Activated CD4-positive, alpha-beta T cell treated with anti-CD3 and anti-CD28 coated beads for 36 hours (primary cell): ENCODE measurements at regions not wholly inside any gene's neighbourhood (a gene's known extent, or its start where the extent isn't known, plus 50 kb on each side); places are given as distances from the start of the nearest gene placed in this dataset.
"Not testable (repeated sequence)": the region's sequence is repeated elsewhere in the genome, so short reads cannot be mapped to it uniquely, and the experiment has no call there.

ENCODE experiments used
- ATAC-seq: fragments of 200-7000 bp; cut with Tn5 transposase; one replicate; pipeline ENCODE4 v1.10.0; 2021; ENCODE audit warnings: mild to moderate bottlenecking, moderate library complexity
- CTCF ChIA-PET: fragments of 350-600 bp; sonication (Branson Sonifier 250); formaldehyde crosslinking; loops from one replicate; lab custom pipeline; 2021; ENCODE audit warnings: antibody characterized with exemption; lab: Charles Lee
- POLR2A ChIA-PET: fragments of 350-600 bp; sonication (Branson Sonifier 250); formaldehyde crosslinking; loops from one replicate; lab custom pipeline; 2021; ENCODE audit warnings: antibody characterized with exemption, inconsistent platforms; lab: Charles Lee
- DNase-seq: peaks from one replicate; pipeline ENCODE4 v3.0.0-alpha.2; 2020
- H3K27ac Mint-ChIP-seq: one replicate; pipeline ENCODE4 v1.8.0; 2021; ENCODE audit warnings: mixed read lengths
- H3K27me3 Mint-ChIP-seq: one replicate; pipeline ENCODE4 v1.8.0; 2021; ENCODE audit warnings: mixed read lengths
- H3K36me3 Mint-ChIP-seq: one replicate; pipeline ENCODE4 v1.8.0; 2021; ENCODE audit warnings: low read depth, mixed read lengths
- H3K4me1 Mint-ChIP-seq: one replicate; pipeline ENCODE4 v1.8.0; 2021; ENCODE audit warnings: mixed read lengths
- H3K4me3 Mint-ChIP-seq: one replicate; pipeline ENCODE4 v1.8.0; 2021; ENCODE audit warnings: mild to moderate bottlenecking, moderate library complexity, mixed read lengths
- H3K9me3 Mint-ChIP-seq: one replicate; pipeline ENCODE4 v1.8.0; 2021; ENCODE audit warnings: low read depth, mixed read lengths
- intact Hi-C, 2 experiments: fragments of 100-400 bp; cut with DNase I in 1 of 2; cut with micrococcal nuclease in 1 of 2; formaldehyde crosslinking; loops; one replicate each; pipeline versions ENCODE4 v1.14.2 to v1.15.1; 2022 to 2024; cut with DNase I, micrococcal nuclease

DNA sequence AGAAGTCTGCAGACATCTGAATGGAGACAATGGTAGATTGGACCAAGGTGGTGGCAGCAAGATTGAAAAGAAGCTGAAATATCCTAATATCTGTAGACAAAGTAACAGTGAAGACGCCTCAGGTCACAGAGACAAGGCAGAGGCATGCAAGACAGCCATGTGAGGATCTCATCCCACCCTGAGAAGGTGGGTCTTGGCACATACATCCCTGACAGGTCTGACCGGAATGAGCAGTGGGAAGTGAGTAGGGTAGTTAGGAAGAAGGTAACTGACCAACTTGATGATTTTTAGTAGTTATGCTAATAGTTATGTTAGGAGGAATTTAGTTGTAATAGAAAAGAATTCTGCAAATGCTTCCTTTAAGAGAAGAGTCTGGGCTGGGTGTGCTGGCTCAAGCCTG, 229.6 kb downstream of the NDUFS4 start:
- ATAC-seq (no peak), DNase-seq (no peak)
- Mint-ChIP-seq H3K9me3 (peaks cover 2% of the 10 kb centered on the region), H3K36me3 (no peaks in the 10 kb centered on the region), H3K4me1 (no peaks in the 10 kb centered on the region), H3K27me3 (peaks cover 12% of the 10 kb centered on the region), H3K4me3 (no peak overlapping the region), H3K27ac (no peak overlapping the region)
- intact Hi-C loops: no loop called here
- CTCF ChIA-PET: no interaction called here
- POLR2A ChIA-PET: no interaction called here

DNA sequence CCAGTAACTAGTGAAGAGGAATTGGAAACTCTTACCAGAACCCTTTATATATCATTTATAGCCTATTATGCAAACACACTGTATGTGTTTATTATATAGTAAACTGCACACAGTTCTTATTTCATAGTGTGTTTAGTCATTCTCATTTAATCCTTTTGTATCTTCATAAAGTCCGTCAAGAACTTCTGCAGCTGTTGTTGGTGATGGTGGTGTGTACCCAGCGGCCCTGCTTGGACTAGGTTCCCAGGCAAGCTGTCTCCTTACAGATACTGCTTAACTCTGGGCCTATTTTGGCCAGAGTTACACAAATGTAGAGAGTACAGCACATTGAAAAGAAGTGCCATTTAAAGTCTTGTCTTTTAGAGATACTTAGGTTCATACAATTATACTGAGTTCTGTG, 231.9 kb downstream of the NDUFS4 start:
- ATAC-seq (no peak), DNase-seq (no peak)
- H3K27ac Mint-ChIP-seq: no peak overlapping the region
- intact Hi-C loops: no loop called here
- H3K27me3 Mint-ChIP-seq: peaks cover 5% of the 10 kb centered on the region
- H3K36me3 Mint-ChIP-seq: no peaks in the 10 kb centered on the region
- no peak overlapping the region for H3K4me3 Mint-ChIP-seq
- no peaks in the 10 kb centered on the region for H3K4me1 Mint-ChIP-seq
- ChIA-PET POLR2A (no interaction called here), CTCF (interaction anchor here (0.5 kb wide), 1 partner anchor 395 kb away, joined by 3 read pairs; no protein-coding TSS in a partner anchor)
- H3K9me3 Mint-ChIP-seq: peaks cover 2% of the 10 kb centered on the region

DNA sequence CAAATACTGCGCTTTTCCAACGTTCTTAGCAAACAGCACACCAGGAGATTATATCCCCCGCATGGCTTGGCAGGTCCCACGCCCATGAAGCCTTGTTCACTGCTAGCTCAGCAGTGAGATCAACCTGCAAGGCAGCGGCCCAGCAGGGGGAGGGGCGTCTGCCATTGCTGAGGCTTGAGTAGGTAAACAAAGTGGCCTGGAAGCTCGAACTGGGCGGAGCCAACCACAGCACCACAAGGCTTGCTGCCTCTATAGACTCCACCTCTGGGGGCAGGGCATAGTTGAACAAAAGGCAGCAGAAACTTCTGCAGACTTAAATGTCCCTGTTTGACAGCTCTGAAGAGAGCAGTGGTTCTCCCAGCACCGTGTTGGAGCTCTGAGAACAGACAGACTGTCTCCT, 239.2 kb downstream of the NDUFS4 start:
- H3K36me3 Mint-ChIP-seq, DNase-seq, POLR2A ChIA-PET, intact Hi-C loops, H3K4me3 Mint-ChIP-seq, H3K27ac Mint-ChIP-seq, H3K9me3 Mint-ChIP-seq, H3K27me3 Mint-ChIP-seq, H3K4me1 Mint-ChIP-seq, ATAC-seq: not testable (repeated sequence)
- CTCF ChIA-PET: interaction anchor here (0.6 to 1.4 kb wide), 2 partner anchors 17 to 378 kb away, joined by 3 read pairs; no protein-coding TSS in a partner anchor

DNA sequence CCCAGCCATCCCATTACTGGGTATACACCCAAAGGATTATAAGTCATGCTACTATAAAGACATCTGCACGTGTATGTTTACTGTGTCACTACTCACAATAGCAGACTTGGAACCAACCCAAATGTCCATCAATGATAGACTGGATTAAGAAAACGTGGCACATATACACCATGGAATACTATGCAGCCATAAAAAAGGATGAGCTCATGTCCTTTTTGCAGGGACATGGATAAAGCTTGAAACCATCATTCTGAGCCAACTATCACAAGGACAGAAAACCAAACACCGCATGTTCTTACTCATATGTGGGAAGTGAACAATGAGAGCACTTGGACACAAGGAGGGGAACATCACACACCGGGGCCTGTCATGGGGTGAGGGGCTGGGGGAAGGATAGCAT, 248.0 kb downstream of the NDUFS4 start:
- DNase-seq, H3K27me3 Mint-ChIP-seq, H3K4me3 Mint-ChIP-seq, ATAC-seq, H3K9me3 Mint-ChIP-seq, H3K36me3 Mint-ChIP-seq, intact Hi-C loops, H3K27ac Mint-ChIP-seq, POLR2A ChIA-PET, H3K4me1 Mint-ChIP-seq, CTCF ChIA-PET: not testable (repeated sequence)

DNA sequence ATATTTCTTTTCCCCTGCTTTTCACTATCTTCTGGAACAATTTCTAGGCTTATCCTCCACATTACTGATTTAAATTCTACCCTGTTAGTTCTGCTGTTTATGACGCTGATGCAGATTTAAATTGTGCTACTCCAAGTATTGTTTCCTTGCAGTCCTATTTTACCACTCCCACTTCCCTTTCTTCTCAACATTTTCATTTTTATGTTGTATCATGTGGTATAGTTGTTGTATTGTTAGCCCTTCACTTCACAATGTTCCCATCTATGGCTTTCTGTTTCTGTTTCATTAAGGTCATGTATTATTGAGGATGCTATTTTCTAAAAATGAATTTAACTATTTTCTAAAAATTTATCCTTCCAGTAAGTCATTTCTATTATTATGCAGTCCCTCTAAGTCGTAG, 254.4 kb downstream of the NDUFS4 start:
- ChIA-PET CTCF (no interaction called here), POLR2A (no interaction called here)

DNA sequence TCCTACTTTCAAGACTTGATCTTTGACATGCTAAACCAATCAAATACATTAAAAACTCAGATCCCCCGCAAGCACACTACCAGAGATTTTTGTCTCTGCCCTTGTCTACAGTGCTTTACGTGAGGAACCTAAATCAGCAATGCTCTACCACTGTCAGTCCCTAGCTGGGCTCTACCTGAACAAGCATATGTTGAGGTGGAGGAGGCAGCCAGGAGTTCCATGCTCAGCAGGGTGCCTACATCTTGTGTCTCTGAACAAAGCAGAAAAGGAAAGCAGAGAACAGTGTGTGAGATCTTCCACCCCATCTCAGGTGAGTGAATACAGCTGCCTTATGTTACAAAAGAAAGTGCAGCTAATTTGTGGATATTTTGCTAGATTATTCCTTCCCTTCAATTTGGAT, 255.0 kb downstream of the NDUFS4 start:
- CTCF ChIA-PET: no interaction called here
- POLR2A ChIA-PET: no interaction called here

More for the DNA sequence above, 254.4 kb downstream of the NDUFS4 start:
- Mint-ChIP-seq H3K4me3 (no peak overlapping the region), H3K27me3 (peaks cover 11% of the 10 kb centered on the region), H3K27ac (no peak overlapping the region), H3K36me3 (no peaks in the 10 kb centered on the region), H3K4me1 (no peaks in the 10 kb centered on the region), H3K9me3 (no peaks in the 10 kb centered on the region)
- intact Hi-C loops: no loop called here
- ATAC-seq (no peak), DNase-seq (no peak)

DNA sequence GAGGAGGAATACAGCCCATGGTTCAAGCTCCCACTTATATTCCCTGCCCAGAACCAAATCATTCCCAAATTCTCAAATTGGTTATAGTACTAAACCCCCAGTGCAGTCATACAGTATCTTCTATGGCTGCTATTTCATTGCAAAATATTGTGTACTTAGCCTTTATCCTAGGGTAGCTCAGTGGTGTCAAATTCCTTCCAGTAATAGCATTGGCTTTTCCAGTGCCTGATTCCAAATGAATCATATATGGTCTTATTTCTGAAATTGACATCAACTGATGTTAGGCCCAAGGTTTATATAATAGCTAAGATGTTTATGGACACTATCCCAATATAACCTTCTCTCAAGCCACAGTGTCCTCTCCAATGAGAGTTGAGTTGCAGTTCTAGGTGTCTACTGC, 256.7 kb downstream of the NDUFS4 start:
- H3K27me3 Mint-ChIP-seq: peaks cover 11% of the 10 kb centered on the region
- ChIA-PET POLR2A (no interaction called here), CTCF (interaction anchor here (0.6 kb wide), 1 partner anchor 17 kb away, joined by 3 read pairs; no protein-coding TSS in a partner anchor)
- intact Hi-C loops: no loop called here
- H3K27ac Mint-ChIP-seq: no peak overlapping the region
- no peak for ATAC-seq
- no peaks in the 10 kb centered on the region for H3K9me3 Mint-ChIP-seq
- H3K4me1 Mint-ChIP-seq: no peaks in the 10 kb centered on the region
- DNase-seq: no peak
- no peak overlapping the region for H3K4me3 Mint-ChIP-seq
- no peaks in the 10 kb centered on the region for H3K36me3 Mint-ChIP-seq

More for the DNA sequence above, 255.0 kb downstream of the NDUFS4 start:
- no peaks in the 10 kb centered on the region for H3K36me3 Mint-ChIP-seq
- H3K9me3 Mint-ChIP-seq: no peaks in the 10 kb centered on the region
- H3K27me3 Mint-ChIP-seq: peaks cover 11% of the 10 kb centered on the region
- no peaks in the 10 kb centered on the region for H3K4me1 Mint-ChIP-seq
- ATAC-seq (no peak), DNase-seq (no peak)
- no peak overlapping the region for H3K27ac Mint-ChIP-seq
- no peak overlapping the region for H3K4me3 Mint-ChIP-seq
- intact Hi-C loops: no loop called here

DNA sequence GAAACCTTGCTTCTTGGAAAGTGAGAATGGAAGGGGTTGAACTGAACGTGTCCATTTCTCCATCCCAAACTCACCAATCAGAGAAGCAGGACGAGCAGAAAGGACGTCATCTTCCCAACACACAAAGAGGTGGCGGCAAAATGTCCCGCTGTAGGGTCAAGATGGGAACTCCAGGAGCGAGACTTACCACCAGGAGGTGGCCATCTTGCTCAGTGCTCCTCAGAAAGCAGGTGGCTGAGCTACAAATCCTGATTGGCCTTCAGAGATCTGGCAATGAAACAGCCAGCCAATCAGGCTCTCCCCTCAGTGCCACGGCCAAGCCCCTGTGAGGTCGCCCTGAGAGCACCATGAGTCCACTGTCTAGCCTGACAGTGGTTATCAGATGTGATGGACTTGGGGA, 259.0 kb downstream of the NDUFS4 start:
- Mint-ChIP-seq H3K27ac (no peak overlapping the region), H3K27me3 (peaks cover 15% of the 10 kb centered on the region), H3K36me3 (no peaks in the 10 kb centered on the region), H3K4me1 (no peaks in the 10 kb centered on the region), H3K9me3 (no peaks in the 10 kb centered on the region), H3K4me3 (no peak overlapping the region)
- no peak for DNase-seq
- intact Hi-C loops: no loop called here
- ATAC-seq: no peak
- POLR2A ChIA-PET: no interaction called here
- CTCF ChIA-PET: no interaction called here

DNA sequence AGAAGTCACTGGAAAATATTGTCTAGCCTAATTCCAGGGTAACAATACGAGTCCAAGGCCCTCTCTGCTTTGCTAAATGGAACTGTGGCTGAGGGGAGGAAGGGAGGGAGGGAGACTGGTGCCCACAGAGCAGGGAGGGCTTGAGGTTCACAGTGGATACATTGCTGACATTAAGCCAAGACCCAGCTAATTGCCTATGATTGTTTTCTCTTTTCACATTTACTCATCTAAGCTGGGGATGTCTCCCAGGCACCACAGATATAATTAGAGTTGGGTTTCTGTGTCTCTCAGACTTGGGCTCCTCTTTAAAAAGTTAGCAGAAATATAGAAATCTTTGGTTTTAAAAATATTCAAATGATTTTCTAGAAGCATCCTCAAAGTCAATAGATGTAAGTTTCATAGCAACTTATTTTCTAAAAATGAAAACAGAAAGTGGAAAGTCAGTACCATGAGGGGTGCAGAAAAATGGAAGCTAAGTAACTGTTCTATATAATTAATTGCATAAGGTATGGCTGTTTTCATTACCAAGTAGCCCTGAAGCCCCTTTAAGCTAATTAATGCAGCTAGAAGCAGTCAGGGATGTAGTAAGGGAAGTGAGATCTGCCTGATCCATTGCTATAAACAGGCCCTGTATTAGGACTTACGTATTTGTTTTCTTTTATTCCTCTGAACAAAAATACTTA, 259.8 kb downstream of the NDUFS4 start:
- Mint-ChIP-seq H3K9me3 (no peaks in the 10 kb centered on the region), H3K36me3 (no peaks in the 10 kb centered on the region), H3K27ac (no peak overlapping the region), H3K4me1 (no peaks in the 10 kb centered on the region), H3K27me3 (peaks cover 15% of the 10 kb centered on the region), H3K4me3 (no peak overlapping the region)
- DNase-seq (no peak), ATAC-seq (no peak)
- POLR2A ChIA-PET: interaction anchor here (0.6 kb wide), 1 partner anchor 789 kb away, joined by 3 read pairs; no protein-coding TSS in a partner anchor
- intact Hi-C loops: no loop called here
- CTCF ChIA-PET: no interaction called here

DNA sequence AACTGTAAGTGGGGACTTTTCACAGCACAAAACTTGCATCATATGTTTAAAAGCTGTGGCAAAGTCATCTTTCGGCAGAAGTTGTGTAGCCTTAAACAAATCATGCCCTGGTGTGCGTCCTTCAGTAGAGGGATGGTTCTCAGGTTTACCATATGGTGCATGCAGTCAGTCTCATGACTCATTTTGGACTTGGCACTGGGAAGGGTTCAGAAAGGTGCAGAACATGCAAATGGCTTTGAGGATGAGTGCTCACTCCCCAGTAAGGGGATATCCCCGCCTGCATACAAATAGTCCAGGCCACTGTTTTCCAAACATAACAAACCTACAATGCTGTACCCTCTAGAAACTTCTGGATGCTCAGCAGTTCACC, 260.3 kb downstream of the NDUFS4 start:
- intact Hi-C loops: no loop called here
- no peak overlapping the region for H3K4me3 Mint-ChIP-seq
- peaks cover 15% of the 10 kb centered on the region for H3K27me3 Mint-ChIP-seq
- H3K36me3 Mint-ChIP-seq: no peaks in the 10 kb centered on the region
- DNase-seq (no peak), ATAC-seq (no peak)
- ChIA-PET CTCF (interaction anchor here (0.7 kb wide), 1 partner anchor 212 kb away, joined by 4 read pairs; no protein-coding TSS in a partner anchor), POLR2A (interaction anchor here (0.7 kb wide), 1 partner anchor 544 kb away, joined by 3 read pairs; no protein-coding TSS in a partner anchor)
- H3K27ac Mint-ChIP-seq: no peak overlapping the region
- H3K9me3 Mint-ChIP-seq: no peaks in the 10 kb centered on the region
- H3K4me1 Mint-ChIP-seq: no peaks in the 10 kb centered on the region

DNA sequence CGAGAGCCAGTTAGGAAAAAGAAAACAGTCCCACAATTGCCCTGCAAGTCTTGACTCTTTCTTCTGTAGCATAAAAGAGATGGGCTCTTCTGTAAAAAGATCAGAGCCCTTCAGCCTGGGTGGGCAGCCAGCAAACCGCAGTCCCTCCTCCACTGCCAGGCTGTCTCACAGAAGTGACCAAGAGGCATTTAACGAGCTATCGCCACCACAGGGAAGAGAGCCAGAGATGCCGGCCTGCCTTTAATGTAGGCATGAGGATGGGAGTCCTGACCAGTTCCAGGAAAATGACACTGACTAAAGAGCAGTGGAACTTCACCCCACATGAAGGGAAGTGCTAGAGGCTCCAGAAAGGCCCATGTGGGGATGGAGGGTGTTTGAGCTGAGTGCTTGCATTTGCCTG, 264.6 kb downstream of the NDUFS4 start:
- no peak for DNase-seq
- Mint-ChIP-seq H3K4me3 (no peak overlapping the region), H3K9me3 (no peaks in the 10 kb centered on the region), H3K27me3 (peaks cover 4% of the 10 kb centered on the region), H3K4me1 (no peaks in the 10 kb centered on the region), H3K27ac (no peak overlapping the region), H3K36me3 (no peaks in the 10 kb centered on the region)
- POLR2A ChIA-PET: no interaction called here
- CTCF ChIA-PET: interaction anchor here (0.7 kb wide), 1 partner anchor 11 kb away, joined by 3 read pairs; no protein-coding TSS in a partner anchor
- intact Hi-C loops: no loop called here
- no peak for ATAC-seq

DNA sequence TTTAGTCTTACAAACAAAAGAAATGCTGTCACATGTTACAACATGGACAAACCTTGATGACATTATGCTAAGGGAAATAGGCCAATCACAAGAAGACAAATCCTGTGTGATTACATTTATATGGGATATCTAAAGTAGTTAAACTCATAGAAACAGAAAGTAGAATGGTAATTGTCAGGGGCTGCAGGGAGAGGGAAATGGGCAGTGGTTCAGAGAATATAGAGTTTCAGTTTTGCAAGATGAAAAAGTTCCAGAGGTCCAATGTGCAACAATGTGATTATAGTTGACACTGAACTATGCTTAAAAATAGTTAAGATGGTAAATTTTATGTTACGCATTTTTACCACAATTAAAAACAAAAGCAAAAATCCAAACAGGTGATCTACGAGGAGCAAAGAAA, 265.5 kb downstream of the NDUFS4 start:
- ATAC-seq (no peak), DNase-seq (no peak)
- Mint-ChIP-seq H3K27me3 (peaks cover 4% of the 10 kb centered on the region), H3K9me3 (no peaks in the 10 kb centered on the region), H3K4me1 (no peaks in the 10 kb centered on the region), H3K36me3 (no peaks in the 10 kb centered on the region), H3K27ac (no peak overlapping the region), H3K4me3 (no peak overlapping the region)
- ChIA-PET CTCF (no interaction called here), POLR2A (no interaction called here)
- intact Hi-C loops: no loop called here
